RWPE2 (cell line): ENCODE measurements at regions not wholly inside any gene's neighbourhood (a gene's known extent, or its start where the extent isn't known, plus 50 kb on each side); places are given as distances from the start of the nearest gene placed in this dataset.

ENCODE experiments used
- ATAC-seq: fragments of 200-7000 bp; cut with Tn5 transposase; 3 replicates; pipeline ENCODE4 v1.9.1; 2021; ENCODE audit warnings: low read depth
- DNase-seq: peaks from one replicate; pipeline ENCODE4 v3.0.0-alpha.2; 2020; ENCODE audit warnings: low spot score
- H3K27ac ChIP-seq: fragments of 450-650 bp; 2 replicates; pipeline ENCODE4 v1.5.1; 2017; ENCODE audit warnings: mild to moderate bottlenecking; ENCODE audit not compliant: poor library complexity, severe bottlenecking
- H3K27me3 ChIP-seq: fragments of 250-450 bp; sonication (Bioruptor Pico); 2 replicates; pipeline ENCODE4 v1.5.1; 2021; ENCODE audit warnings: mild to moderate bottlenecking, moderate library complexity; ENCODE audit not compliant: insufficient read depth, poor library complexity, severe bottlenecking
- H3K36me3 ChIP-seq: fragments of 250-450 bp; sonication (Bioruptor Pico); 2 replicates; pipeline ENCODE4 v1.5.1; 2020; ENCODE audit warnings: low read depth, mild to moderate bottlenecking, moderate library complexity
- H3K4me1 ChIP-seq: fragments of 250-450 bp; sonication (Bioruptor Pico); 2 replicates; pipeline ENCODE4 v1.5.1; 2021; ENCODE audit warnings: mild to moderate bottlenecking, moderate library complexity; ENCODE audit not compliant: insufficient read depth, poor library complexity, severe bottlenecking
- H3K4me3 ChIP-seq: fragments of 250-450 bp; sonication (Bioruptor Pico); 2 replicates; pipeline ENCODE4 v1.5.1; 2021; ENCODE audit warnings: mild to moderate bottlenecking, moderate library complexity; ENCODE audit not compliant: severe bottlenecking
- H3K9me3 ChIP-seq: fragments of 250-450 bp; sonication (Bioruptor Pico); 2 replicates; pipeline ENCODE4 v1.5.1; 2021; ENCODE audit warnings: mild to moderate bottlenecking, moderate library complexity; ENCODE audit not compliant: severe bottlenecking
- TF ChIP-seq, protein P1 (sequence below): fragments of 450-650 bp; IDR thresholded peaks from one replicate; pipeline ENCODE4 v1.5.1; 2017; ENCODE audit warnings: mild to moderate bottlenecking, moderate library complexity; ENCODE audit not compliant: poor library complexity, severe bottlenecking

DNA sequence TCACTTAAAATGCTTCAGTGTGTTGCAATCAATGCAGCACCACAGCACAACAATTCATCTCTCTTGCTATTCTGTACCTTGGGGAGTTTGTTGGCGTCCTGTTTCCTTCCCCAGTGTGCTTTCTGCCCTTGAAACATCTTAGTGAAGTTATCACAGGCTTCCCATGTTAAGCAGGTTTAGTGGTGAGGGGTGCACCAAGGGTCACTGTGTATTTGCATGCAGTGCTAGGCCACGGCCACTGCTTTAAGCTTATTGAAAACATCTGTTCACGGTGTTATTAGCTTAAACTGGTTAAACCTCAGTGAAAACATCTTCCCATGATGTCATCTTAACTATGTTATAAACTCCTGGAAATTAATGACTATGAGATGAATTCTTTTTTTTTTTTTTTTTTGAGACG lies 217.3 kb upstream of the GOLIM4 start:
- Histone ChIP-seq H3K9me3 (no peaks in the 10 kb centered on the region), H3K4me3 (no peak overlapping the region), H3K36me3 (no peaks in the 10 kb centered on the region), H3K4me1 (no peaks in the 10 kb centered on the region), H3K27me3 (no peaks in the 10 kb centered on the region), H3K27ac (no peak overlapping the region)
- DNase-seq, result no peak
- ATAC-seq, result no peak
- TF ChIP-seq, protein P1, sequence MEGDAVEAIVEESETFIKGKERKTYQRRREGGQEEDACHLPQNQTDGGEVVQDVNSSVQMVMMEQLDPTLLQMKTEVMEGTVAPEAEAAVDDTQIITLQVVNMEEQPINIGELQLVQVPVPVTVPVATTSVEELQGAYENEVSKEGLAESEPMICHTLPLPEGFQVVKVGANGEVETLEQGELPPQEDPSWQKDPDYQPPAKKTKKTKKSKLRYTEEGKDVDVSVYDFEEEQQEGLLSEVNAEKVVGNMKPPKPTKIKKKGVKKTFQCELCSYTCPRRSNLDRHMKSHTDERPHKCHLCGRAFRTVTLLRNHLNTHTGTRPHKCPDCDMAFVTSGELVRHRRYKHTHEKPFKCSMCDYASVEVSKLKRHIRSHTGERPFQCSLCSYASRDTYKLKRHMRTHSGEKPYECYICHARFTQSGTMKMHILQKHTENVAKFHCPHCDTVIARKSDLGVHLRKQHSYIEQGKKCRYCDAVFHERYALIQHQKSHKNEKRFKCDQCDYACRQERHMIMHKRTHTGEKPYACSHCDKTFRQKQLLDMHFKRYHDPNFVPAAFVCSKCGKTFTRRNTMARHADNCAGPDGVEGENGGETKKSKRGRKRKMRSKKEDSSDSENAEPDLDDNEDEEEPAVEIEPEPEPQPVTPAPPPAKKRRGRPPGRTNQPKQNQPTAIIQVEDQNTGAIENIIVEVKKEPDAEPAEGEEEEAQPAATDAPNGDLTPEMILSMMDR, result no peak

- Histone ChIP-seq H3K4me3 (no peak overlapping the region), H3K27me3 (no peaks in the 10 kb centered on the region), H3K9me3 (no peaks in the 10 kb centered on the region), H3K36me3 (no peaks in the 10 kb centered on the region), H3K27ac (no peak overlapping the region), H3K4me1 (no peaks in the 10 kb centered on the region)
- ATAC-seq, result no peak
- TF ChIP-seq, protein P1, result no peak
- DNase-seq, result no peak
Observed at GRCh38 chr3:168307893-168308292, 212.2 kb upstream of the GOLIM4 start.

GRCh38 chr3:168295027-168295426 lies 199.3 kb upstream of the GOLIM4 start:
- DNase-seq (no peak), ATAC-seq (no peak)
- Histone ChIP-seq H3K27me3 (no peaks in the 10 kb centered on the region), H3K27ac (no peak overlapping the region), H3K4me1 (no peaks in the 10 kb centered on the region), H3K4me3 (no peak overlapping the region), H3K36me3 (no peaks in the 10 kb centered on the region), H3K9me3 (no peaks in the 10 kb centered on the region)
- TF ChIP-seq, protein P1, result no peak

GRCh38 chr3:168292296-168292695 lies 196.6 kb upstream of the GOLIM4 start:
- TF ChIP-seq, protein P1, result no peak
- H3K4me3 ChIP-seq, result no peak overlapping the region
- H3K36me3 ChIP-seq, result no peaks in the 10 kb centered on the region
- no peak overlapping the region for H3K27ac ChIP-seq
- no peak for DNase-seq
- H3K4me1 ChIP-seq, result no peaks in the 10 kb centered on the region
- no peaks in the 10 kb centered on the region for H3K9me3 ChIP-seq
- no peak for ATAC-seq
- H3K27me3 ChIP-seq, result peaks cover 9% of the 10 kb centered on the region

- Histone ChIP-seq H3K27me3 (peaks cover 9% of the 10 kb centered on the region), H3K9me3 (no peaks in the 10 kb centered on the region), H3K4me3 (no peak overlapping the region), H3K4me1 (no peaks in the 10 kb centered on the region), H3K36me3 (no peaks in the 10 kb centered on the region), H3K27ac (no peak overlapping the region)
- ATAC-seq (no peak), DNase-seq (no peak)
- TF ChIP-seq, protein P1, result no peak
Observed at GRCh38 chr3:168289471-168290008, 193.8 kb upstream of the GOLIM4 start.
